GM12873 (cell line): ENCODE measurements at regions not wholly inside any gene's neighbourhood (a gene's known extent, or its start where the extent isn't known, plus 50 kb on each side); places are given as distances from the start of the nearest gene placed in this dataset.

Experiments used
- CTCF ChIP-seq: IDR thresholded peaks from 2 replicates; pipeline ENCODE4 v1.5.1; 2012; ENCODE audit warnings: low read depth, mild to moderate bottlenecking, moderate library complexity, low read length, control low read depth; ENCODE audit not compliant: insufficient read depth; ENCODE audit errors: missing control alignments

DNA sequence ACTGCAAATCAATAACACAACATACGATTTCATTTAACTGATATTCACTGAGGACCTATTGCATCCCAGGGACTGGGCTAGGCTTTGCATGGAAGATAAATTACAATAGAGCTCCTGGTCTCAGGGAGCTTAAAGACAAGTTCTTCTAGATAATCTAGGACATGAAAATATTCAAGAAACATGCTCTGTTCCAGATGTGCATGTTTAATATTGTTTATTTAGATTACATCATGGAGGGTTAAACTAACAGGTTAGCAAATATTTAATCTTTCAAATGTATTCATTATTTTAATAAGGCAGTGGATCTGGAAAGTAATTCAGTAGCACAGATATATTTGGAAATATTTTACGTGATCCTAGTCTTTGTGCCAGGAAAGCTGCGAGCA is 2430.3 kb downstream of the PCDH7 start:
- no peak for TF ChIP-seq CTCF

DNA sequence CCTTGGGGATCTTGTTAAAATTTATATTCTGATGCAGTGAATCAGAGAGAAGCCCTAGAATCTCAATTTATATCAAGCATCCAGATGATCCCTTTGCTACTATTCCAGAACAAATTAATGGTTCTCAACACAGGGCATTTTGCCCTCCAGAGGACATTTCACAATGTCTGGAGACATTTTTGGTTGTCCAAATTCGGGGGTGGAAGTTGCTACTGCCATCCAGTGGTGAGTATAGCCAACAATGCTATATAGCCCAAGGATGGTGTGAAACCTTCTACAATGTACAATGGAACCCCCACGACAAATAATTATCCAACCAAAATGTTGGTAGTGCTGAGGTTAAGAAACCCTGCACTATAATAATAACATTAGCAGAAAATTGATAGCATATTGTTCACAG is 2440.0 kb downstream of the PCDH7 start:
- TF ChIP-seq CTCF = peak; percentile 36

- no peak for TF ChIP-seq CTCF
Measured at GRCh38 chr4:33161202-33161601, 2441.0 kb downstream of the PCDH7 start.

- no peak for TF ChIP-seq CTCF
Measured at GRCh38 chr4:33162122-33162521, 2442.0 kb downstream of the PCDH7 start.

DNA sequence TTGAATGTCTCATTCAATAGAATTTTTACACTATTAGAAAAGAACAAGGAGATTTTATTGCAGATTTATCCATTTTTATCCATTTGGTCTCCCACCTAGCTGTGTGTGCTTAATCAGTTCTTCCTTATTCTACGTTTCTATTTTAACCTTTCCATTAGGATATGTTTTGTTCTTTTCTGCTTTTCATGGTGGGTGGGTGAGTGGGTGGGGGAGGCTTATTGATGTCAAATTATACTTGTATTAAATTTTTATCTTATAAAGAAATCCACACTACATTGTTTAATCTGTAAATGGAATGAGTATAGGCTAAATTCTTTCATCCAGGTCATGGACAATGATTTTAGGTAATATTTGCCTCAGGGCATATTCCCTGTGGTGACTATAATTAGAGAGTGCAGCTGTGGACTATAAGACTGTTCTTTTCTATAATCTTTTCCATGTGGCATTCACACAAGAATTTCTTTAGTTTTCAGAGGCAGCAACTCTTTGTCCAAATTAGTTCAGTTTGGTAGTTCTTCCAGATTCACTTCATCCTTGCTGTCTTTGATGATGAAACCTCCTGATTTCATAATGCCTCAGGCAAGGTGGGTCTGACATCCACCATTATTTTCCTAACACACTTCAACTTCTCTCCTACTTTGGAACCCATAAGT is 2451.8 kb downstream of the PCDH7 start:
- TF ChIP-seq CTCF = no peak

DNA sequence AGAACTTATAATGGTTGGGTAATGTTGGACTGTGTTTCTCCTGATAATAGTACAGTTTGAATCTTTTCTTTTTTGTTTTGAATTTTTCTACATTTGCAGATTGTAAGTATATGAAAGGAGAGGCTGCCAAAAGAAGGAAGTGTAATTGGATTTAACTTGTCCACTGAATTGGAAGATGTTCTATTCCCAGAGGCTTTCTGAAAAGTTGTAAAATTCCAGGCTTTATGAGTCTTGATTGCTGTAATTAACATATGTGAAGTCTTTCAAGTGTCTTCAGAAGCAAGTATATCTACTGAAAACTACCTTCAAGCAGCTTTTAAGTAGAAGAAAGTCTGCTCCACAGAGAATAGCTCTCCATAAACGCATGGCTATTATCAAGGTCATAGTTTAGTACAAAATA is 2456.4 kb downstream of the PCDH7 start:
- TF ChIP-seq CTCF = no peak

DNA sequence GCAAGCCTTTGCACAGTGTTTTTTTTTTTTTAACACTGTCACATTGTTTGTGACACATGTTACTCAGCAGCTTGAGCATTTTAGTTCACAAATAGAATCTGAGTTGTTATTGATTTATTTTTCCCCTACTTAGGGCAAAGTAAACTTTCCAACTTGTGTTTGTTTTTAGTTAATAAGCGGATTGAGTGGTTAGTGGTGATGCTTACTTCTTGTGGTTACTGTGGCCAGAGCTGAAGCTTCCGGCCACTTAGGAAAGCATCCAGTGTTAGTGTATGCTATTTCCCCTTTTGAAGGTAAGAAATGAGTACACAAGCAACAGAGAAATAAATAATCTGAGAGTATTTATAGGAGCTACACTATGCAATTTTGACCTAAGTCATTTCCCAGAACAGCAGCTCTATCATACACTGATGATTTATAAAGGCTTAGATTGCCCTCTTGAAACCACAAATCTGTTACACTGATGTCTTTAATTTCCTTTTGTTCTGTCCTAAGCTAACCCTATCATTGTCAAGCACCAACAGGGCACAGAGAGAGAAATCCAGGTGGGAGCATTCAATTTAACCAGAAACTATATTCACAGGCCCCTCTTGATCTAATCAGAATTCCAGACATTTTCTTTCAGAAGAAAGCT is 2464.6 kb downstream of the PCDH7 start:
- no peak for TF ChIP-seq CTCF
